Smooth muscle cell (in vitro differentiated cells): ENCODE measurements at regions not wholly inside any gene's neighbourhood (a gene's known extent, or its start where the extent isn't known, plus 50 kb on each side); places are given as distances from the start of the nearest gene placed in this dataset.

ENCODE experiments used
- DNase-seq: peaks from one replicate; lab custom pipeline; 2025; ENCODE audit not compliant: unreplicated experiment; lab: John Stamatoyannopoulos, UW
- H2AFZ ChIP-seq: fragments of 200-600 bp; sonication (generic); 2 replicates; pipeline ENCODE4 v1.6.0; 2016; ENCODE audit warnings: antibody characterized with exemption, low read depth, mild to moderate bottlenecking
- H3F3A ChIP-seq: fragments of 200-600 bp; sonication (generic); 2 replicates; pipeline ENCODE4 v1.6.0; 2017; ENCODE audit warnings: antibody characterized with exemption, low read depth
- H3K27ac ChIP-seq: fragments of 200-600 bp; sonication (generic); 2 replicates; pipeline ENCODE4 v1.5.1; 2016; ENCODE audit warnings: low read depth, mild to moderate bottlenecking
- H3K27me3 ChIP-seq: fragments of 200-600 bp; sonication (generic); 2 replicates; pipeline ENCODE4 v1.6.1; 2016; ENCODE audit warnings: low read depth, mild to moderate bottlenecking
- H3K36me3 ChIP-seq: fragments of 200-600 bp; sonication (generic); 2 replicates; pipeline ENCODE4 v1.5.1; 2016; ENCODE audit warnings: low read depth
- H3K4me1 ChIP-seq: fragments of 200-600 bp; sonication (generic); 2 replicates; pipeline ENCODE4 v1.5.1; 2016; ENCODE audit warnings: low read depth
- H3K4me2 ChIP-seq: fragments of 200-600 bp; sonication (generic); 2 replicates; pipeline ENCODE4 v1.6.0; 2016; ENCODE audit warnings: mild to moderate bottlenecking
- H3K4me3 ChIP-seq: fragments of 200-600 bp; sonication (generic); 2 replicates; pipeline ENCODE4 v1.5.1; 2016; ENCODE audit warnings: mild to moderate bottlenecking
- H3K79me2 ChIP-seq: fragments of 200-600 bp; sonication (generic); 2 replicates; pipeline ENCODE4 v1.6.0; 2016; ENCODE audit warnings: low read depth, mild to moderate bottlenecking
- H3K9ac ChIP-seq: fragments of 200-600 bp; sonication (generic); 2 replicates; pipeline ENCODE4 v1.6.0; 2016; ENCODE audit warnings: low read depth
- H3K9me3 ChIP-seq: fragments of 200-600 bp; sonication (generic); replicated peaks from 2 replicates; pipeline ENCODE4 v1.5.1; 2016; ENCODE audit warnings: low read depth
- H4K20me1 ChIP-seq: fragments of 200-600 bp; sonication (generic); 2 replicates; pipeline ENCODE4 v1.6.0; 2016; ENCODE audit warnings: low read depth
- CTCF ChIP-seq: fragments of 200-600 bp; sonication (generic); IDR thresholded peaks from 2 replicates; pipeline ENCODE4 v1.5.1; 2017; ENCODE audit warnings: borderline replicate concordance, mild to moderate bottlenecking, antibody characterized with exemption; ENCODE audit not compliant: insufficient read depth, poor library complexity, severe bottlenecking
- WGBS: methylation state at CpG from one replicate; pipeline ENCODE4 v1.1.7; 2016; ENCODE audit warnings: low lambda C conversion rate; 5-methylcytosine and 5-hydroxymethylcytosine counted together

GRCh38 chr19:30144802-30145201 lies 202.8 kb downstream of the URI1 start:
- no peaks in the 10 kb centered on the region for H3K4me1 ChIP-seq
- H3K9ac ChIP-seq: no peak overlapping the region
- no peaks in the 10 kb centered on the region for H4K20me1 ChIP-seq
- H3K4me2 ChIP-seq: no peak overlapping the region
- WGBS: 91% methylated on average over 19 of the region's 19 CpGs
- no peaks in the 10 kb centered on the region for H3K27me3 ChIP-seq
- DNase-seq: no peak
- H2AFZ ChIP-seq: no peak overlapping the region
- no peaks in the 10 kb centered on the region for H3K36me3 ChIP-seq
- no peaks in the 10 kb centered on the region for H3F3A ChIP-seq
- H3K4me3 ChIP-seq: no peak overlapping the region
- H3K9me3 ChIP-seq: no peaks in the 10 kb centered on the region
- TF ChIP-seq CTCF: no peak
- no peak overlapping the region for H3K27ac ChIP-seq
- H3K79me2 ChIP-seq: no peaks in the 10 kb centered on the region

GRCh38 chr19:30145467-30145866 lies 203.4 kb downstream of the URI1 start:
- no peaks in the 10 kb centered on the region for H3K36me3 ChIP-seq
- no peaks in the 10 kb centered on the region for H3F3A ChIP-seq
- TF ChIP-seq CTCF: no peak
- WGBS: 92% methylated on average over 8 of the region's 8 CpGs
- no peak overlapping the region for H3K4me3 ChIP-seq
- no peaks in the 10 kb centered on the region for H4K20me1 ChIP-seq
- no peaks in the 10 kb centered on the region for H3K9me3 ChIP-seq
- H3K4me2 ChIP-seq: no peak overlapping the region
- no peaks in the 10 kb centered on the region for H3K4me1 ChIP-seq
- H3K9ac ChIP-seq: no peak overlapping the region
- no peak for DNase-seq
- no peak overlapping the region for H2AFZ ChIP-seq
- no peaks in the 10 kb centered on the region for H3K27me3 ChIP-seq
- H3K27ac ChIP-seq: no peak overlapping the region
- H3K79me2 ChIP-seq: no peaks in the 10 kb centered on the region

GRCh38 chr19:30146346-30146745 lies 204.3 kb downstream of the URI1 start:
- H2AFZ ChIP-seq: no peak overlapping the region
- no peaks in the 10 kb centered on the region for H3K27me3 ChIP-seq
- H3K4me2 ChIP-seq: no peak overlapping the region
- no peaks in the 10 kb centered on the region for H4K20me1 ChIP-seq
- no peaks in the 10 kb centered on the region for H3K4me1 ChIP-seq
- TF ChIP-seq CTCF: no peak
- H3K27ac ChIP-seq: no peak overlapping the region
- H3K4me3 ChIP-seq: no peak overlapping the region
- no peaks in the 10 kb centered on the region for H3F3A ChIP-seq
- H3K79me2 ChIP-seq: no peaks in the 10 kb centered on the region
- WGBS: 94% methylated on average over 14 of the region's 14 CpGs
- H3K9ac ChIP-seq: no peak overlapping the region
- H3K36me3 ChIP-seq: no peaks in the 10 kb centered on the region
- no peak for DNase-seq
- H3K9me3 ChIP-seq: no peaks in the 10 kb centered on the region

GRCh38 chr19:30148039-30148790 lies 206.2 kb downstream of the URI1 start:
- no peaks in the 10 kb centered on the region for H3K36me3 ChIP-seq
- H3K4me2 ChIP-seq: no peak overlapping the region
- no peaks in the 10 kb centered on the region for H3K4me1 ChIP-seq
- H3F3A ChIP-seq: no peaks in the 10 kb centered on the region
- no peaks in the 10 kb centered on the region for H3K79me2 ChIP-seq
- peaks cover 5% of the 10 kb centered on the region for H3K27me3 ChIP-seq
- no peak overlapping the region for H2AFZ ChIP-seq
- no peaks in the 10 kb centered on the region for H3K9me3 ChIP-seq
- no peak overlapping the region for H3K27ac ChIP-seq
- H4K20me1 ChIP-seq: no peaks in the 10 kb centered on the region
- no peak for DNase-seq
- no peak overlapping the region for H3K9ac ChIP-seq
- TF ChIP-seq CTCF: no peak
- WGBS: 88% methylated on average over 12 of the region's 13 CpGs
- H3K4me3 ChIP-seq: no peak overlapping the region
